HG03066 (cell line): ENCODE measurements at regions not wholly inside any gene's neighbourhood (a gene's known extent, or its start where the extent isn't known, plus 50 kb on each side); places are given as distances from the start of the nearest gene placed in this dataset.

Experiments
- ATAC-seq: cut with Tn5 transposase; IDR thresholded peaks from one replicate; pipeline ENCODE4 v1.9.1; 2021; ENCODE audit warnings: low read depth; ENCODE audit not compliant: unreplicated experiment

GRCh38 chr2:41981417-41981816 is 66.4 kb upstream of the PKDCC start:
- ATAC-seq, result no peak

GRCh38 chr2:41985573-41986095 is 62.2 kb upstream of the PKDCC start:
- no peak for ATAC-seq

GRCh38 chr2:41989501-41990180 is 58.2 kb upstream of the PKDCC start:
- no peak for ATAC-seq

GRCh38 chr2:41990245-41990644 is 57.6 kb upstream of the PKDCC start:
- no peak for ATAC-seq

- no peak for ATAC-seq
Measured at GRCh38 chr2:41990688-41991087, 57.1 kb upstream of the PKDCC start.

GRCh38 chr2:41992056-41992642 is 55.7 kb upstream of the PKDCC start:
- ATAC-seq, result no peak

GRCh38 chr2:41992671-41993434 is 55.0 kb upstream of the PKDCC start:
- ATAC-seq, result no peak

GRCh38 chr2:41993435-41993925 is 54.3 kb upstream of the PKDCC start:
- ATAC-seq, result no peak

GRCh38 chr2:41994233-41994637 is 53.6 kb upstream of the PKDCC start:
- no peak for ATAC-seq

GRCh38 chr2:41994661-41995060 is 53.2 kb upstream of the PKDCC start:
- no peak for ATAC-seq

- ATAC-seq, result no peak
Measured at GRCh38 chr2:41997561-41997960, 50.3 kb upstream of the PKDCC start.
